Head of caudate nucleus (tissue), 42 donors: ENCODE measurements at regions not wholly inside any gene's neighbourhood (a gene's known extent, or its start where the extent isn't known, plus 50 kb on each side); places are given as distances from the start of the nearest gene placed in this dataset.

Source experiments
- DNase-seq, 42 donors: peaks; one replicate each; pipeline versions ENCODE4 v3.0.0 to v3.0.0-alpha.2; 2020 to 2021; ENCODE audit warnings: mixed read lengths in 7 of 42
- intact Hi-C: fragments of 100-400 bp; cut with DNase I; formaldehyde crosslinking; loops from one replicate; pipeline ENCODE4 v1.15.0; 2022

DNA sequence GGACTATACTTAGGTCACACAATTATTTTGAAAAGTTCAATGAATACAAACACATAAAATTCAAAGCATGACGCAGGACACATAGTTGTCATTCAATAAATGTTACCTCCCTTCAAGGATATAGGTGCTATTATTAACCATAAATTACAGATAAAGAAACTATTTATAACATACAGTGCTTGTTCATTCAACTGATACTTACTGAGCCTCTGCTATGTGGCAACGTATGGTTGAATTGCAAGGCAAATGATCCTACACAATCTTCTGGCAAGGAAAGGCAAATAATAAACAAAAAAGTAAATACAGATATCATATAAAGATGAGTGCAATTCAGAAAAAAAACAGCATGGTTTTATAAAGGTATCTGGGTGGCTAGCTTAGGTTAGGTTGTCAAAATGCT is 614.7 kb downstream of the LTN1 start:
- no peak for DNase-seq
- intact Hi-C loops = no loop called here

- no peak for DNase-seq
- intact Hi-C loops = no loop called here
Observed at GRCh38 chr21:28375708-28376385, 616.8 kb downstream of the LTN1 start.

DNA sequence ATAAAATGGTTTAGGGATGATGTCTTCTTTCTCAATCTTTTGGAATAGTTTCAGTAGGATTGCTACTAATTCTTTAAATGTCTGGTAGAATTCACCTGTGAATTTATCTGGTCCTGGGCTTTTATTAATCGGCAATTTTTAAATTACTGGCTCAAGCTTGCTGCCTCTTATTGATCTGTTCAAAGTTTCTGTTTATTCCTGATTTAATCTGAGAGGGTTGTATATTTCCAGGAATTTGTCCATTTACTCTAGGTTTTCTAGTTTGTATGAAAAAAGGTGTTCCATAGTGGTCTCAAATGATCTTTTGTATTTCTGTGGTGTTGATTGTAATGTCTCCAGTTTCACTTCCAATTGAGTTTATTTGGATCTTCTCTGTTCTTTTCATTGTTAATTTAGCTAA is 617.8 kb downstream of the LTN1 start:
- intact Hi-C loops = no loop called here
- no peak for DNase-seq

GRCh38 chr21:28371713-28372112 is 621.0 kb downstream of the LTN1 start:
- intact Hi-C loops = no loop called here
- DNase-seq = no peak

DNA sequence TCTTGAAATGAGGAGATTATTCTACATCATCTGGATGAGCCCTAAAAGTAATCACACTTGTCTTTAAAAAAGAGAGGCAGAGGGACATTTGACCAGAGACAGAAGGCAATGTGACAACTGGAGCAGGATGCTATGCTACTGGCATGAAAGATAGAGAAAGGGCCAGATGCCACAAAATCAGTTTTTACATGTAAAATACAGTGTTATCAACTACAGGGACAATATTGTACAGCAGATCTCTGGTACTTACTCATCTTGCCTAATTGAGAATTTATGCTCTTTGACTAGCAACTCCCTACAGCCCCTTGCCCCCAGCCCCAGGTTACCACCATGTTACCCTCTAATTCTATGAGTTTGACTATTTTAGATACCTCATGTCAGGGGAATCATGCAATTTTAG is 633.4 kb downstream of the LTN1 start:
- DNase-seq = no peak
- intact Hi-C loops = no loop called here

DNA sequence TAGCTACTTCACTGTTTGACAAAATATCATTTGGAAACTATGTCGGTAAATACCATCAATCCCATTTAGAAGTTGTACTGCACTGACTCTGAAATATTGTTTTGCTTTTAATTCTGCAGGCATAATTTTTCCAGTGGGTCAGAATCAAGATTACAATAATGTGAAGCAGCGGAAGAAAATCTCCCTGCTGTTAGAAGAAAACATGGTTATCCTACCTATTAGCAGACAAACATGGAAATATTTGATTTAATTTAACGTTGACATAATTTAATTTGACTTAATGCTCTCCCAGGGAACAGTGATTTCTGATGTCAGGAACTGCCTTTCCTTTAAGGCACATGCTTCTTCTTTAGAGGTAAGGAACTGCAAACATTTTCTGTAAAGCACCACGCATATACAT is 634.0 kb downstream of the LTN1 start:
- DNase-seq = no peak
- intact Hi-C loops = no loop called here

DNA sequence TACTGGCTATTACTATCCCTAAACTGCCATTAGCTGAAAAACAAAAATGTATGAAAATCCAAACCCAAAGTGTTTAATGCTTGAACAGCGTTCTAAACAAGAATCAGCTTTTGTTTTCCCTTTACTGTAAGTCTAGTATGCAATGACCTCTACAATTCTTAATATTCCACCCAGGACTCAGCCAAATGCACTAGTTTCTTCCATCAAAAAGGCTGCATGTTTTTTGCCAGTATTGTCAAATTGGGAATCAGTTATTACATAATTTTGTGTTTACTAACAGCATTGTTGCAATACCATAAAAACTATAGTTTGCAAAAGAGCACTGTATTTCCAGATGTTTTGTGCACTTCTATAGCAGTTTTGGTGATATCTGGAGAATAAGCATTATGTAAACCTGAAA is 634.5 kb downstream of the LTN1 start:
- intact Hi-C loops = no loop called here
- DNase-seq = no peak

DNA sequence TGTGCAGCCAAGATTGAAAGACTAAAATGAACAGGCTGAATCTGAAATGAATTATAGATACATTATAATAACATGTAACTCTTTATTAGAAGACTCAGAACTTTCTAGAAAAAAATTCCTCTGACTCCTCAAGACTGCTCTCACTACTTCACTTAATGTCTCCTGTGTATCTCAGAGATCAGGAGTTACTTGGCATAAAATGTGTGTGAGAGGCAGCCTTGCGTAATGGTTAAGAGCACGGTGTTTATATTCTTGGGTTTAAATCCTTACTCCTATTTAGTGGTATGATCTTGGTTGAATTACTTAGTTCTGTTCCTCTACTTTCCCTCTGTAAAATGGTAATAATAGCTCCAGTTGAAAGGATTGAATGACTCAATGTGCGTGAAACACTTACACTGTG is 634.9 kb downstream of the LTN1 start:
- intact Hi-C loops = no loop called here
- DNase-seq = no peak

GRCh38 chr21:28356422-28356821 is 636.3 kb downstream of the LTN1 start:
- no peak for DNase-seq
- intact Hi-C loops = no loop called here

GRCh38 chr21:28345934-28346333 is 646.7 kb downstream of the LTN1 start:
- DNase-seq = no peak
- intact Hi-C loops = no loop called here

DNA sequence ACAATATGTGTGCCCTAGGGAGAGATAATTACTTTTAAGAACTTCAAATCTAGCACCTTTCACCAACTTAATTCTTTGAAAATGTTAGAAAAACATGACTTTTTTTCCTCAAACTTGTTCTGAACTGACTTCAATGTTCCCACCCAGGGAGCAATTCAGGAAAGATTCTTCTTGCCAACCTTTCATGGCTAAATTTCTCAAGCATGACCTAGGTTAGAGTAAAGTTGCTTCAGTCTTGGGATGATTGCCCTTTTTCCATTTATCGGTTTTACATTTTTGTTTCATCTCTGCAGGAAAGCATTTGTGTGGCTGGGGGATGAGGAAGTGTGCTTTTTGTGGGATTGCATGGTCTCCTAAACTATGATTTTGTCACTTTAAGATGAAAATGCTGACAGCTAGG is 647.7 kb downstream of the LTN1 start:
- intact Hi-C loops = no loop called here
- no peak for DNase-seq

- intact Hi-C loops = no loop called here
- no peak for DNase-seq
Observed at GRCh38 chr21:28342212-28342810, 650.4 kb downstream of the LTN1 start.

DNA sequence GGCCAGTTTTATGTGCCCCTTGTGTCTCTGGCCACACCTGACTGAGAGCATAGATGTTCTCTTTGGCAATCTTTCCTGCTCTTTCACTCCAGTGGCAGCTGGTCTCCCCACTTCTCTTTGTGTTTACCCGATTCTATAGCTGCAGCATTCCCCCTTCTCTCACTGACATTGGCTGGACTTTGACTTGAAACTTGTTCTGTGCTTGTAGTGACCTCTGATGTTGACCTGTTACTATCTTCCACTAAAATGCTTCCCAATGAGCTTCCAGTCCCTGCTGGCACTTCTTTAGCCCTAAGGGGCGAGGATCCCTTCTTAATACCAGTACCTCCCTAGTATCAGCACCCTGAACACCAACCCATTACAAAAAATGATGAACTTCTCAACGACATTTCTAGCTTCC is 653.3 kb downstream of the LTN1 start:
- DNase-seq = no peak
- intact Hi-C loops = loop anchor here (5.0 to 10.0 kb wide), 3 partner anchors 285 to 1492 kb away; partner anchors contain the start of gene ADAMTS1

DNA sequence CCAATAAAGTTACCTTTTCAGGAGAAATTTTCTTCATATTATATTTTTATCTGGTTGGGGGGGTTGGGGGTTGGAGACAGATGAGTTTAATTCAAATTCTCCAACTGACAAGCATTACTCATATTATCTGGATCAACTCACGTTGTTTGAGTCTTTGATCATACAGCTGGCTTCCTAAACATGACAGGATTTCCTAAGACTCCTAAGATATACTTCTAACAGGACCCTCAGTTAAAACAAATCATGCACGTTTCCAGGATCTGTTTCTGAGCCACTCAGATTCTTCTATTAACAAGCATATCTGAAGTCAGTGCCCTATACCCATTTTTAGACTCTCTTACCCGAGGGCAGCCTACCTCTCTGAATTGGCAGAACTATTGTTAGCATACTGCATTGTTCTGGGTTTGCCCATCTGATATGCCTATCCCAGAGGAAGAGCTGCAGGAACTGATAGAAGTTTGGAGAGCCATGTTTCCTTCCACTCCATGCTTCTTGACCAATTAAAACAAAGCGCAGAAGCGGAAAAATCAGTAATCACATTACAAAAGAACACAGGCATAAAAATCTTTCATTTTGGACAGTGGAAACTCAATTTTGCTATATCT is 653.9 kb downstream of the LTN1 start:
- no peak for DNase-seq
- intact Hi-C loops = loop anchor here (5.0 to 10.0 kb wide), 3 partner anchors 284 to 1492 kb away; partner anchors contain the start of gene ADAMTS1

- intact Hi-C loops = loop anchor here (5.0 to 10.0 kb wide), 3 partner anchors 283 to 1490 kb away; partner anchors contain the start of gene ADAMTS1
- DNase-seq = peak in 1 of 42 donors; percentile 39
Observed at GRCh38 chr21:28337315-28337714, 655.4 kb downstream of the LTN1 start.

GRCh38 chr21:28336314-28336713 is 656.4 kb downstream of the LTN1 start:
- peak in 22 of 42 donors; percentile 6 to 73 (median 31) for DNase-seq
- intact Hi-C loops = loop anchor here (5.0 to 10.0 kb wide), 3 partner anchors 282 to 1489 kb away; partner anchors contain the start of gene ADAMTS1

DNA sequence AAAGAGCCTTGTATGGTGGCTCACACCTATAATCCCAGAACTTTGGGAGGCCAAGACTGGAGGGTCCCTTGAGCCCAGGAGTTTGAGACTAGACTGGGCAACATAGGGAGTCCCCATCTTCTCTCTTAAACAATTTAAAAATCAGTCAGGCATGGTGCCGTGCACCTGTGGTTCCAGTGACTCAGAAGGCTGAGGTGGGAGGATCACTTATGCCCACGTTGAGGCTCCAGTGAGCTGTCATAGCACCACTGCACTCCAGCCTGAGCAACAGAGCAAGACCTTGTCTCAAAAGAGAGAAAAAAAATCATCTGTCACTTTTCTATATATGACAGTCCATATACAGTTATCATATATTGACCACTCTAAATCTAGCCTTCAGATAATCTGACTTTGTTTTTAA is 658.3 kb downstream of the LTN1 start:
- DNase-seq = peak in 33 of 42 donors; percentile 5 to 78 (median 33)
- intact Hi-C loops = loop anchor here (10.0 kb wide), 1 partner anchor 280 kb away; no protein-coding TSS in a partner anchor

- intact Hi-C loops = loop anchor here (10.0 kb wide), 1 partner anchor 279 kb away; no protein-coding TSS in a partner anchor
- DNase-seq = no peak
Observed at GRCh38 chr21:28333578-28334075, 659.0 kb downstream of the LTN1 start.

GRCh38 chr21:28332796-28333195 is 659.9 kb downstream of the LTN1 start:
- no peak for DNase-seq
- intact Hi-C loops = loop anchor here (10.0 kb wide), 1 partner anchor 278 kb away; no protein-coding TSS in a partner anchor

GRCh38 chr21:28325618-28326017 is 667.1 kb downstream of the LTN1 start:
- peak in 4 of 42 donors; percentile 12 to 40 (median 18) for DNase-seq
- intact Hi-C loops = no loop called here
